Ascending aorta (tissue), 2 donors: ENCODE measurements at regions not wholly inside any gene's neighbourhood (a gene's known extent, or its start where the extent isn't known, plus 50 kb on each side); places are given as distances from the start of the nearest gene placed in this dataset.

Experiments used
- DNase-seq, 2 donors: peaks; one replicate each; pipeline ENCODE4 v3.0.0-alpha.2; 2019; ENCODE audit warnings: low spot score in 2 of 2
- H3K27ac ChIP-seq, 2 donors: fragments of 200-600 bp; sonication (generic); one replicate each; pipeline ENCODE4 v1.5.1; 2016 to 2017; ENCODE audit warnings: mild to moderate bottlenecking in 1 of 2
- H3K27me3 ChIP-seq: fragments of 200-600 bp; sonication (generic); one replicate; pipeline ENCODE4 v1.5.1; 2017
- H3K36me3 ChIP-seq, 2 donors: fragments of 200-600 bp; sonication (generic); one replicate each; pipeline ENCODE4 v1.5.1; 2016
- H3K4me1 ChIP-seq, 2 donors: fragments of 200-600 bp; sonication (generic); one replicate each; pipeline ENCODE4 v1.5.1; 2016 to 2017; ENCODE audit warnings: mild to moderate bottlenecking in 1 of 2
- H3K4me3 ChIP-seq, 2 donors: fragments of 200-600 bp; sonication (generic); one replicate each; pipeline ENCODE4 v1.5.1; 2016 to 2017; ENCODE audit warnings: mild to moderate bottlenecking in 1 of 2
- H3K9me3 ChIP-seq, 2 donors: fragments of 200-600 bp; sonication (generic); one replicate each; pipeline ENCODE4 v1.5.1; 2016
- CTCF ChIP-seq, 3 experiments: fragments of 200-600 bp in 2 of 3; fragments of 450-650 bp in 1 of 3; sonication (generic) in 2 of 3; IDR thresholded peaks; one replicate each; pipeline ENCODE4 v1.5.1; 2016 to 2019; ENCODE audit warnings: antibody characterized with exemption in 3 of 3, mild to moderate bottlenecking in 1 of 3, moderate library complexity in 1 of 3
- intact Hi-C: fragments of 100-400 bp; cut with DNase I; formaldehyde crosslinking; loops from one replicate; pipeline ENCODE4 v1.15.1; 2023

- no peak for TF ChIP-seq CTCF (IDR thresholded peaks at IDR 0.05)
- intact Hi-C loops, result no loop called here
- Histone ChIP-seq H3K4me1 (no peaks in the 10 kb centered on the region), H3K27me3 (no peaks in the 10 kb centered on the region), H3K9me3 (no peaks in the 10 kb centered on the region), H3K4me3 (no peak overlapping the region), H3K27ac (no peak overlapping the region), H3K36me3 (no peaks in the 10 kb centered on the region)
- DNase-seq, result no peak
These were observed 1149.5 kb downstream of the DSC3 start for GRCh38 chr18:29892960-29893558.

DNA sequence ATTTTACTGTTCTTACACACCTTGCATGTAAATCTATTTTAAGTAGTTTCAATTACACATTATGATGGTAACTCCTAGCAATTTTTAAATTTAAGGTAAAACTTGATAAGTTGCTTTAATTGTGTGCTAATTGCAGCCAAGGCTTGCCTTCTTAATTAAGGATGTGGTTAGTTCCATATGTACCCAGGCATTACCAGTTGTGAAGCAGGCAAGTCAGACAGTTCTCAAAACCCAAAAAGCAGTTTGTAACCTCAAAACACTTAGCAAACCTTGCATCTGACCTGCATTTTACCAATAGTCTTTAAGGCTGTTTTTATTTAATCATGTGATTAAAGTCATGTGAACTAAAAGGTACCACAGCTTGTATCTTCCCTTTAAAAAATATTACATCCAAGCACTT is 1159.4 kb downstream of the DSC3 start:
- H3K9me3 ChIP-seq, result peaks cover 0 to 3% of the 10 kb centered on the region in 2 donors
- no peak for TF ChIP-seq CTCF (IDR thresholded peaks at IDR 0.05)
- no peaks in the 10 kb centered on the region for H3K36me3 ChIP-seq
- DNase-seq, result no peak
- H3K4me1 ChIP-seq, result no peaks in the 10 kb centered on the region
- no peak overlapping the region for H3K4me3 ChIP-seq
- no peaks in the 10 kb centered on the region for H3K27me3 ChIP-seq
- intact Hi-C loops, result no loop called here
- no peak overlapping the region for H3K27ac ChIP-seq

GRCh38 chr18:29882620-29883019 is 1159.9 kb downstream of the DSC3 start:
- Histone ChIP-seq H3K4me1 (no peaks in the 10 kb centered on the region), H3K9me3 (peaks cover 0 to 8% of the 10 kb centered on the region in 2 donors), H3K36me3 (no peaks in the 10 kb centered on the region), H3K4me3 (no peak overlapping the region), H3K27me3 (no peaks in the 10 kb centered on the region), H3K27ac (no peak overlapping the region)
- DNase-seq, result no peak
- TF ChIP-seq CTCF (IDR thresholded peaks at IDR 0.05), result no peak
- intact Hi-C loops, result no loop called here

DNA sequence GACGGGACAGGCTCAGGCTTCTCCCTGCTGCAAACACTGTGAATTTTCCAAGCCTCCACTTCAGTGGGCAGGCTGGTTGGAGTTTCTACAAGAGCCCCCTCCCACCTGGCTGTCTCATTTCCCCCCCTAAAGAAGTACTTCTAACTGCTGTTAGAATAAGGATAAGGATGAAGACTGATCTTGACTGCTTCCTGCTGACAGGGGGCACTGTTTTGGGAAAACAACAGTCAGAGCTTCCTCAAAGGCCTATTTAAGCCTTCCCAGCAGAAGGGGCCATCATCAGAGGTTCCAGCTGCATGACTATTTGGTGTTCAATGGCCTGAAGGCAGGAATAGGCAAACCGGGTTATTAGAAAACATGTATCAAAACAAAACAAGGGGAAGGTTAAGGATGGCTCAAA is 1162.8 kb downstream of the DSC3 start:
- no peak for TF ChIP-seq CTCF (IDR thresholded peaks at IDR 0.05)
- Histone ChIP-seq H3K4me3 (no peak overlapping the region), H3K9me3 (peaks cover 0 to 8% of the 10 kb centered on the region in 2 donors), H3K36me3 (no peaks in the 10 kb centered on the region), H3K4me1 (no peaks in the 10 kb centered on the region), H3K27me3 (no peaks in the 10 kb centered on the region), H3K27ac (no peak overlapping the region)
- no peak for DNase-seq
- intact Hi-C loops, result no loop called here

DNA sequence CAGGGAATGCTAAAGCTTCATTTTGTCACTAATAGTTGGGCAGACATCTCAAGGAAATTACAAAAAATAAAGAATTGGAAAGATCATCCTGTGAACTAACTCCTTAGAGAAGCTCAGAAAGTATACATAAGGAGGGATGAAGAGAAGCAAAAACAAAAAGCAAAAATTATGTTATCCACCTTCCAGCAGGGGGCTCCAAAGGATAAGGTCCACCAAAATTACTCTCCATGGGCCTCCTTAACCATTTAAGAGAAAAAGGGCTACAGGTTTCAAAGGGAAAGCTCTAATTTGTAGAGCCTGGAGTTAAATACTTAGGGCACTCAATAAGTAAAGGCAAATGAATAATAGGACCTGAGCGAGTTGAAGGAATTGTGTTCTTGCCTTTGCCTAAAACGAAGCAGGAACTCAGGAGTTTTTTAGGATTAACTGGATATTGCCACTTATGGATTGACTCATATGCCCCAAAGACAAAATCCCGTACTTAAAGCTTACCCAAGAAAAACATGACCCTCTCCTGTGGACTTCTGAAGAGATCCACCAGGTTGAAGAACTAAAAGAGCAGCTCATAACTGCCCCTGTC is 1167.9 kb downstream of the DSC3 start:
- intact Hi-C loops, result no loop called here
- Histone ChIP-seq H3K27me3 (no peaks in the 10 kb centered on the region), H3K27ac (no peak overlapping the region), H3K36me3 (no peaks in the 10 kb centered on the region), H3K4me3 (no peak overlapping the region), H3K4me1 (no peaks in the 10 kb centered on the region), H3K9me3 (peaks cover 0 to 8% of the 10 kb centered on the region in 2 donors)
- no peak for TF ChIP-seq CTCF (IDR thresholded peaks at IDR 0.05)
- DNase-seq, result no peak
